Neural cell (in vitro differentiated cells): ENCODE measurements at regions not wholly inside any gene's neighbourhood (a gene's known extent, or its start where the extent isn't known, plus 50 kb on each side); places are given as distances from the start of the nearest gene placed in this dataset.

ENCODE experiments used
- H2AFZ ChIP-seq: fragments of 200-600, 300-800 bp; sonication (generic), shearing (Covaris generic); 2 replicates; pipeline ENCODE4 v1.6.0; 2014; ENCODE audit warnings: low read depth, mild to moderate bottlenecking, antibody characterized with exemption, low read length, moderate library complexity
- H3F3A ChIP-seq: fragments of 200-600 bp; shearing (Covaris generic); 2 replicates; pipeline ENCODE4 v1.6.1; 2016; ENCODE audit warnings: mild to moderate bottlenecking, moderate library complexity, mixed read lengths, antibody characterized with exemption, low read length; ENCODE audit not compliant: insufficient read depth, poor library complexity, severe bottlenecking
- H3K27ac ChIP-seq: fragments of 200-600, 300-800 bp; sonication (generic), shearing (Covaris generic); 2 replicates; pipeline ENCODE4 v1.5.1; 2014; ENCODE audit warnings: mild to moderate bottlenecking, low read length, moderate library complexity
- H3K27me3 ChIP-seq: fragments of 300-800, 200-600 bp; sonication (generic), shearing (Covaris generic); 2 replicates; pipeline ENCODE4 v1.6.0; 2014; ENCODE audit warnings: mild to moderate bottlenecking, low read depth, low read length, moderate library complexity; ENCODE audit not compliant: insufficient read depth
- H3K36me3 ChIP-seq: fragments of 300-800, 200-600 bp; sonication (generic), shearing (Covaris generic); 2 replicates; pipeline ENCODE4 v1.5.1; 2014; ENCODE audit warnings: mild to moderate bottlenecking, antibody characterized with exemption, low read length, moderate library complexity; ENCODE audit not compliant: insufficient read depth
- H3K4me2 ChIP-seq: fragments of 300-800, 200-600 bp; sonication (generic), shearing (Covaris generic); 2 replicates; pipeline ENCODE4 v1.6.0; 2014; ENCODE audit warnings: mild to moderate bottlenecking, low read length
- H3K4me3 ChIP-seq: fragments of 300-800, 200-600 bp; sonication (generic), shearing (Covaris generic); 2 replicates; pipeline ENCODE4 v1.5.1; 2014; ENCODE audit warnings: mild to moderate bottlenecking, low read length, moderate library complexity
- H3K79me2 ChIP-seq: fragments of 200-600 bp; shearing (Covaris generic); replicated peaks from 2 replicates; pipeline ENCODE4 v1.6.0; 2014; ENCODE audit warnings: mild to moderate bottlenecking, low read length, moderate library complexity; ENCODE audit not compliant: insufficient read depth
- H3K9ac ChIP-seq: fragments of 300-800, 200-600 bp; sonication (generic), shearing (Covaris generic); 2 replicates; pipeline ENCODE4 v1.6.1; 2016; ENCODE audit warnings: mild to moderate bottlenecking, low read length, mixed read lengths
- H3K9me2 ChIP-seq: fragments of 200-600 bp; shearing (Covaris generic); 2 replicates; pipeline ENCODE4 v1.6.1; 2016; ENCODE audit warnings: mild to moderate bottlenecking, low read length, mixed read lengths; ENCODE audit not compliant: insufficient read depth
- H3K9me3 ChIP-seq: fragments of 200-600, 300-800 bp; sonication (generic), shearing (Covaris generic); 2 replicates; pipeline ENCODE4 v1.6.1; 2016; ENCODE audit warnings: mild to moderate bottlenecking, mixed run types, low read length, moderate library complexity, mixed read lengths
- H4K20me1 ChIP-seq: fragments of 200-600 bp; shearing (Covaris generic); 2 replicates; pipeline ENCODE4 v1.6.1; 2016; ENCODE audit warnings: mild to moderate bottlenecking, mixed run types; ENCODE audit not compliant: insufficient read depth
- CTCF ChIP-seq: fragments of 450-650 bp; IDR thresholded peaks from 2 replicates; pipeline ENCODE4 v1.5.1; 2014; ENCODE audit warnings: antibody characterized with exemption, mild to moderate bottlenecking, moderate library complexity; ENCODE audit not compliant: poor library complexity, severe bottlenecking
- EP300 ChIP-seq: fragments of 450-650 bp; conservative IDR thresholded peaks from 2 replicates; pipeline ENCODE4 v1.6.1; 2014; ENCODE audit warnings: antibody characterized with exemption, mild to moderate bottlenecking, moderate library complexity; ENCODE audit not compliant: poor library complexity, severe bottlenecking
- EZH2 ChIP-seq: fragments of 200-600, 300-800 bp; shearing (Covaris generic), sonication (generic); IDR thresholded peaks from 2 replicates; pipeline ENCODE4 v1.6.1; 2014; ENCODE audit warnings: antibody characterized with exemption, low read length, borderline replicate concordance, mild to moderate bottlenecking; ENCODE audit not compliant: insufficient read depth, poor library complexity, severe bottlenecking
- MXI1 ChIP-seq: fragments of 450-650 bp; conservative IDR thresholded peaks from 2 replicates; pipeline ENCODE4 v1.6.1; 2014; ENCODE audit warnings: antibody characterized with exemption, mild to moderate bottlenecking; ENCODE audit not compliant: poor library complexity, severe bottlenecking
- POLR2AphosphoS5 ChIP-seq: IDR thresholded peaks from 2 replicates; pipeline ENCODE4 v1.6.1; 2012
- RAD21 ChIP-seq: fragments of 450-650 bp; conservative IDR thresholded peaks from 2 replicates; pipeline ENCODE4 v1.6.1; 2014; ENCODE audit warnings: antibody characterized with exemption, mild to moderate bottlenecking, moderate library complexity
- REST ChIP-seq: IDR thresholded peaks from 2 replicates; pipeline ENCODE4 v1.6.1; 2012; ENCODE audit warnings: borderline replicate concordance
- SMC3 ChIP-seq: fragments of 450-650 bp; conservative IDR thresholded peaks from 2 replicates; pipeline ENCODE4 v1.6.1; 2014; ENCODE audit warnings: antibody characterized with exemption, mild to moderate bottlenecking, moderate library complexity; ENCODE audit not compliant: poor library complexity
- TAF1 ChIP-seq: IDR thresholded peaks from 2 replicates; pipeline ENCODE4 v1.6.1; 2012; ENCODE audit warnings: low read depth

- TF ChIP-seq EZH2 = no peak
- TF ChIP-seq SMC3 = no peak
- no peak for TF ChIP-seq EP300
- no peak for TF ChIP-seq REST
- TF ChIP-seq MXI1 = no peak
- no peak for TF ChIP-seq POLR2AphosphoS5
- no peak for TF ChIP-seq CTCF
- no peak for TF ChIP-seq TAF1
- TF ChIP-seq RAD21 = no peak
- no peaks in the 10 kb centered on the region for H3K9me2 ChIP-seq
- no peaks in the 10 kb centered on the region for H3K27me3 ChIP-seq
These were observed 259.7 kb downstream of the RPRM start for GRCh38 chr2:153218851-153219250.

DNA sequence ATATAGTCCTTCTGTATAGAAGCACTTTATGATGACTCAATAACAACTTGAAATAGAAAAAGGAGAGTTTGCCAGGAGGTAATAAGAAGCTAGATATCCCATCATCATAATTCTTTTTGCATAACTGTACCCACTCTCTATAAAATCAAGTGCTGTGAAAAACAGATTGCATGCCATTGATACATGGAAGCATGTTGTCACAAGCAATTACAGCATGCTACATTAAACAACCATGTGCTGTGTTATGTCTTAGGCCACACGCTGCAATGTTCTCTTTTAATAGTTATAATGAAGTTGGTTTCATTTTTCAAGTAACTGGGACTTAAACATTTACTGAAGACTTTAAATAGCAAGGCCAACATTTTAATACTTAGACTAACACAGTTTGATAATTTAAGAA, 264.2 kb downstream of the RPRM start:
- TF ChIP-seq EP300 = no peak
- no peak for TF ChIP-seq REST
- TF ChIP-seq TAF1 = no peak
- TF ChIP-seq EZH2 = no peak
- TF ChIP-seq POLR2AphosphoS5 = no peak
- no peak for TF ChIP-seq SMC3
- TF ChIP-seq MXI1 = no peak
- Histone ChIP-seq H3K9me3 (no peaks in the 10 kb centered on the region), H3K4me2 (no peak overlapping the region), H4K20me1 (no peaks in the 10 kb centered on the region), H2AFZ (no peak overlapping the region), H3K4me3 (no peak overlapping the region), H3F3A (no peaks in the 10 kb centered on the region), H3K9ac (no peak overlapping the region), H3K36me3 (no peaks in the 10 kb centered on the region), H3K9me2 (no peaks in the 10 kb centered on the region), H3K79me2 (no peaks in the 10 kb centered on the region), H3K27me3 (no peaks in the 10 kb centered on the region), H3K27ac (no peak overlapping the region)

More at GRCh38 chr2:153218851-153219250, 259.7 kb downstream of the RPRM start:
- no peaks in the 10 kb centered on the region for H3K36me3 ChIP-seq
- no peaks in the 10 kb centered on the region for H3K79me2 ChIP-seq
- no peaks in the 10 kb centered on the region for H3K9me3 ChIP-seq
- no peaks in the 10 kb centered on the region for H3F3A ChIP-seq
- H3K4me2 ChIP-seq = no peak overlapping the region
- H3K9ac ChIP-seq = no peak overlapping the region
- H2AFZ ChIP-seq = no peak overlapping the region
- H3K4me3 ChIP-seq = no peak overlapping the region
- no peak overlapping the region for H3K27ac ChIP-seq
- H4K20me1 ChIP-seq = no peaks in the 10 kb centered on the region
